GM12878 (cell line): ENCODE measurements at regions not wholly inside any gene's neighbourhood (a gene's known extent, or its start where the extent isn't known, plus 50 kb on each side); places are given as distances from the start of the nearest gene placed in this dataset.

Experiments
- CTCF ChIP-seq, 3 experiments: IDR thresholded peaks in 2 of 3; conservative IDR thresholded peaks in 1 of 3; 2 replicates each; pipeline ENCODE4 v1.5.1; 2011; ENCODE audit warnings: low read depth in 3 of 3, low read length in 3 of 3, mild to moderate bottlenecking in 3 of 3, control low read depth in 2 of 3, moderate library complexity in 2 of 3, inconsistent platforms in 1 of 3, mixed read lengths in 1 of 3; ENCODE audit not compliant: control insufficient read depth in 2 of 3, insufficient read depth in 1 of 3; ENCODE audit errors: extremely low read depth in 1 of 3
- EZH2 ChIP-seq: IDR thresholded peaks from 2 replicates; pipeline ENCODE4 v1.6.1; 2012; ENCODE audit warnings: low read depth, mild to moderate bottlenecking, control low read depth, inconsistent platforms, low read length, borderline replicate concordance; ENCODE audit not compliant: control insufficient read depth
- POLR2A ChIP-seq: IDR thresholded peaks from 2 replicates; pipeline ENCODE4 v1.6.1; 2011; ENCODE audit warnings: low read depth, mild to moderate bottlenecking, low read length
- REST ChIP-seq: IDR thresholded peaks from 2 replicates; pipeline ENCODE4 v1.6.1; 2012; ENCODE audit warnings: mild to moderate bottlenecking, low read depth, low read length

GRCh38 chr2:145724311-145724898, 1204.5 kb upstream of the ZEB2 start:
- TF ChIP-seq CTCF (IDR thresholded peaks at IDR 0.05 in 2 of 3, conservative IDR thresholded peaks at IDR 0.05 in 1 of 3; ENCODE audit: control insufficient read depth in 2 of 3, extremely low read depth in 1 of 3, insufficient read depth in 1 of 3, low read depth in 3 of 3, low read length in 3 of 3) (no peak), EZH2 (no peak), REST (no peak), POLR2A (no peak)
